HG03520 (cell line): ENCODE measurements at regions not wholly inside any gene's neighbourhood (a gene's known extent, or its start where the extent isn't known, plus 50 kb on each side); places are given as distances from the start of the nearest gene placed in this dataset.
"Not testable (repeated sequence)": the region's sequence is repeated elsewhere in the genome, so short reads cannot be mapped to it uniquely, and the experiment has no call there.

Experiments
- ATAC-seq: cut with Tn5 transposase; IDR thresholded peaks from one replicate; pipeline ENCODE4 v1.9.1; 2021; ENCODE audit warnings: mild to moderate bottlenecking, moderate library complexity; ENCODE audit not compliant: unreplicated experiment

- no peak for ATAC-seq
These were observed 119.0 kb downstream of the NKX6-1 start for GRCh38 chr4:84379917-84380641.

GRCh38 chr4:84378983-84379382 lies 120.1 kb downstream of the NKX6-1 start:
- no peak for ATAC-seq

- no peak for ATAC-seq
These were observed 120.7 kb downstream of the NKX6-1 start for GRCh38 chr4:84378356-84378755.

GRCh38 chr4:84366907-84367306 lies 132.2 kb downstream of the NKX6-1 start:
- ATAC-seq = no peak

GRCh38 chr4:84366161-84366560 lies 132.9 kb downstream of the NKX6-1 start:
- ATAC-seq = no peak

GRCh38 chr4:84362896-84363655 lies 136.0 kb downstream of the NKX6-1 start:
- no peak for ATAC-seq

GRCh38 chr4:84342161-84342560 lies 156.9 kb downstream of the NKX6-1 start:
- ATAC-seq = no peak

GRCh38 chr4:84341559-84341958 lies 157.5 kb downstream of the NKX6-1 start:
- no peak for ATAC-seq

GRCh38 chr4:84338367-84338766 lies 160.7 kb downstream of the NKX6-1 start:
- ATAC-seq = no peak

GRCh38 chr4:84336964-84337705 lies 162.0 kb downstream of the NKX6-1 start:
- ATAC-seq = no peak

GRCh38 chr4:84327526-84327925 lies 171.6 kb downstream of the NKX6-1 start:
- no peak for ATAC-seq

GRCh38 chr4:84325625-84326024 lies 173.5 kb downstream of the NKX6-1 start:
- no peak for ATAC-seq

GRCh38 chr4:84324303-84325245 lies 174.5 kb downstream of the NKX6-1 start:
- ATAC-seq = no peak

- ATAC-seq = no peak
These were observed 180.0 kb downstream of the NKX6-1 start for GRCh38 chr4:84319124-84319523.

- ATAC-seq = peak; percentile 50
These were observed 181.6 kb downstream of the NKX6-1 start for GRCh38 chr4:84317513-84317912.

- ATAC-seq = no peak
These were observed 186.6 kb downstream of the NKX6-1 start for GRCh38 chr4:84312426-84313012.

GRCh38 chr4:84309191-84309590 lies 189.9 kb downstream of the NKX6-1 start:
- ATAC-seq = no peak

- ATAC-seq = not testable (repeated sequence)
These were observed 200.3 kb downstream of the NKX6-1 start for GRCh38 chr4:84298719-84299254.

- ATAC-seq = no peak
These were observed 200.9 kb downstream of the NKX6-1 start for GRCh38 chr4:84298023-84298718.
